ENCODE measurements at regions not wholly inside any gene's neighbourhood (a gene's known extent, or its start where the extent isn't known, plus 50 kb on each side); places are given as distances from the start of the nearest gene placed in this dataset.
A peak's percentile ranks its signal among the peaks of the same experiment; 100 is the strongest.

DNA sequence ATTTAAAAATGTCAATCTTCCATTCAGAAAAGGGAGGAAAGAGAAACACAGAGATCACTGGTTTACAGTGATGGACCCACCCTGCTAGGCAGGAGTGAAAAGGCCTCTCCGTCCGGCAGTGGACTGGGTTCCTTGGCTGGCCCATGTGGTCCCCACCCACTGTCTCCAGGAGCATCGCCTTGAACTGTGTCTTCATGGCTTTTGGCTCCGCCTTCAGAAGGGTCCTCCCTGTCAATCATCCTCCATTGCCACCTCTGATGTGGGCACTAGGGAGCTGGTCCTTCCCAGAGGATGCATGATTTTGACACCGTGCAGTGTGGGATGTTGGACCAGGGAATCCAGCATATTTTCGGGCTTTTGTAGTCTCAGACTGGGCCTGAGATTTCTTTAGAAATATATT, 58.2 kb upstream of the B3GAT1 start:
- H3K4me3 ChIP-seq (ENCODE audit: low read depth, low read length) = no peak overlapping the region
- TF ChIP-seq MAX (IDR thresholded peaks at IDR 0.05; ENCODE audit: low read depth, low read length) (no peak), MYC (IDR thresholded peaks at IDR 0.05; ENCODE audit: low read depth, low read length) (no peak), POLR2A (IDR thresholded peaks at IDR 0.05; ENCODE audit: extremely low read depth, insufficient read length) (no peak)
- TF ChIP-seq, protein P1, sequence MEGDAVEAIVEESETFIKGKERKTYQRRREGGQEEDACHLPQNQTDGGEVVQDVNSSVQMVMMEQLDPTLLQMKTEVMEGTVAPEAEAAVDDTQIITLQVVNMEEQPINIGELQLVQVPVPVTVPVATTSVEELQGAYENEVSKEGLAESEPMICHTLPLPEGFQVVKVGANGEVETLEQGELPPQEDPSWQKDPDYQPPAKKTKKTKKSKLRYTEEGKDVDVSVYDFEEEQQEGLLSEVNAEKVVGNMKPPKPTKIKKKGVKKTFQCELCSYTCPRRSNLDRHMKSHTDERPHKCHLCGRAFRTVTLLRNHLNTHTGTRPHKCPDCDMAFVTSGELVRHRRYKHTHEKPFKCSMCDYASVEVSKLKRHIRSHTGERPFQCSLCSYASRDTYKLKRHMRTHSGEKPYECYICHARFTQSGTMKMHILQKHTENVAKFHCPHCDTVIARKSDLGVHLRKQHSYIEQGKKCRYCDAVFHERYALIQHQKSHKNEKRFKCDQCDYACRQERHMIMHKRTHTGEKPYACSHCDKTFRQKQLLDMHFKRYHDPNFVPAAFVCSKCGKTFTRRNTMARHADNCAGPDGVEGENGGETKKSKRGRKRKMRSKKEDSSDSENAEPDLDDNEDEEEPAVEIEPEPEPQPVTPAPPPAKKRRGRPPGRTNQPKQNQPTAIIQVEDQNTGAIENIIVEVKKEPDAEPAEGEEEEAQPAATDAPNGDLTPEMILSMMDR (IDR thresholded peaks at IDR 0.05; ENCODE audit: low read depth, low read length) = no peak
- no peak for DNase-seq (ENCODE audit: low read depth)

DNA sequence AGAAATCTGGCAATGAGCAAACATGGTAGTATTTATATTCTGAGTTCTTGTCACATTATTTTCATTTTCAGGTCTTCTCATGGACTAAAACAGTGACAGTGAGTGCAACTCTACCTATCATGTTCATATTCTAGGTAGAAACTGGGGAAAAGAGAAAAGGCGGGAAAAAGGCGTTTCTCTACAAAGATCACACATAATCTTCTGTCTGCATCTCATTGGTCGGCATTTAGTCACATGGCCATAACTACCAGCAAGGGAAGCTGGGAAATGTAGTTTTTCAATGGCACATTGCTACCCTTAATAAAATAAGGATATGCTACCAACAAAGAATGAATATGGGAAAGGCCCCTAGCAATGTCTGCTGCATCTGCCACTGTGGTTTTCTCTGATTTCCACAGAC, 57.6 kb upstream of the B3GAT1 start:
- TF ChIP-seq POLR2A (IDR thresholded peaks at IDR 0.05; ENCODE audit: extremely low read depth, insufficient read length) = no peak
- peak; percentile 81 for TF ChIP-seq MAX (IDR thresholded peaks at IDR 0.05; ENCODE audit: low read depth, low read length)
- H3K4me3 ChIP-seq (ENCODE audit: low read depth, low read length) = no peak overlapping the region
- peak; percentile 36 for DNase-seq (ENCODE audit: low read depth)

GRCh38 chr11:134468796-134469195, 56.8 kb upstream of the B3GAT1 start:
- TF ChIP-seq POLR2A (IDR thresholded peaks at IDR 0.05; ENCODE audit: extremely low read depth, insufficient read length) (no peak), MAX (IDR thresholded peaks at IDR 0.05; ENCODE audit: low read depth, low read length) (no peak), MYC (IDR thresholded peaks at IDR 0.05; ENCODE audit: low read depth, low read length) (no peak)
- TF ChIP-seq, protein P1 (IDR thresholded peaks at IDR 0.05; ENCODE audit: low read depth, low read length) = no peak
- H3K4me3 ChIP-seq (ENCODE audit: low read depth, low read length) = no peak overlapping the region
- no peak for DNase-seq (ENCODE audit: low read depth)

- DNase-seq (ENCODE audit: low read depth) = no peak
- TF ChIP-seq POLR2A (IDR thresholded peaks at IDR 0.05; ENCODE audit: extremely low read depth, insufficient read length) = no peak
- TF ChIP-seq MYC (IDR thresholded peaks at IDR 0.05; ENCODE audit: low read depth, low read length) = no peak
- TF ChIP-seq, protein P1 (IDR thresholded peaks at IDR 0.05; ENCODE audit: low read depth, low read length) = no peak
- TF ChIP-seq MAX (IDR thresholded peaks at IDR 0.05; ENCODE audit: low read depth, low read length) = no peak
Measured at GRCh38 chr11:134468081-134468668, 56.1 kb upstream of the B3GAT1 start.

GRCh38 chr11:134466610-134467567, 54.8 kb upstream of the B3GAT1 start:
- no peak for TF ChIP-seq POLR2A (IDR thresholded peaks at IDR 0.05; ENCODE audit: extremely low read depth, insufficient read length)
- TF ChIP-seq, protein P1 (IDR thresholded peaks at IDR 0.05; ENCODE audit: low read depth, low read length) = no peak
- TF ChIP-seq MYC (IDR thresholded peaks at IDR 0.05; ENCODE audit: low read depth, low read length) = no peak
- no peak for TF ChIP-seq MAX (IDR thresholded peaks at IDR 0.05; ENCODE audit: low read depth, low read length)
- DNase-seq (ENCODE audit: low read depth) = no peak
- no peak overlapping the region for H3K4me3 ChIP-seq (ENCODE audit: low read depth, low read length)

More at GRCh38 chr11:134468081-134468668, 56.1 kb upstream of the B3GAT1 start:
- H3K4me3 ChIP-seq (ENCODE audit: low read depth, low read length) = no peak overlapping the region

DNA sequence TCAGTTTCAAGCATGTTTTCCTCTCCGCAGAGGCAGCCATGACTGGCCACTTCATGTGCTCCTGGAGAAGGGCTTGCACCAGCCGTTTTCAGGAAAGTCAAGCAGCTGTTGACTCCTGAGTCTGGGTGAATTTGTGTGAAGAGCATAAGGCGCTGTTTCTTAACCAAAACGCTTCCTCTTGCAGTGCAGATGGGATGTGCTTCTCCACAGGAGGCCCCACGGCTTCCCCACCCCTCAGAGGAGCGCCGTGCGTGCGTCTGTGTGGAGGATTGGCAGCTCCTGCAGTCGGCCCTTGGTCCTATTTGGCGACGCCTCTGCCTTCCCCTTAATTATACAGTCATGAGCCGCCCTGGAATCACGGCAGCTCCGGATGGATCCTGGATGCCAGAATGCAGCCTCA, 54.1 kb upstream of the B3GAT1 start:
- TF ChIP-seq, protein P1 (IDR thresholded peaks at IDR 0.05; ENCODE audit: low read depth, low read length) = no peak
- H3K4me3 ChIP-seq (ENCODE audit: low read depth, low read length) = no peak overlapping the region
- DNase-seq (ENCODE audit: low read depth) = peak; percentile 28

All from NB4 (cell line).